Heart right ventricle (tissue), 16 donors: ENCODE measurements at regions not wholly inside any gene's neighbourhood (a gene's known extent, or its start where the extent isn't known, plus 50 kb on each side); places are given as distances from the start of the nearest gene placed in this dataset.

Experiments
- ATAC-seq, 8 donors: fragments of 200-7000 bp; cut with Tn5 transposase; one replicate each; pipeline ENCODE4 v1.9.1; 2020; ENCODE audit warnings: mild to moderate bottlenecking in 8 of 8, moderate library complexity in 8 of 8, moderate number of reproducible peaks in 1 of 8
- DNase-seq, 2 donors: peaks; one replicate each; pipeline ENCODE4 v3.0.0-alpha.2; 2020
- H3K27ac ChIP-seq, 10 donors: fragments of 200-600 bp; sonication (generic) in 2 of 10; one replicate each; pipeline versions ENCODE4 v1.5.0 to v1.8.0; 2020 to 2022; ENCODE audit warnings: mild to moderate bottlenecking in 3 of 10
- H3K27me3 ChIP-seq, 7 donors: fragments of 200-600 bp; one replicate each; pipeline ENCODE4 v1.8.0; 2021 to 2022; ENCODE audit warnings: mild to moderate bottlenecking in 2 of 7
- H3K36me3 ChIP-seq, 9 donors: fragments of 200-600 bp; sonication (generic) in 1 of 9; one replicate each; pipeline versions ENCODE4 v1.5.0 to v1.8.0; 2020 to 2022; ENCODE audit warnings: mild to moderate bottlenecking in 2 of 9
- H3K4me1 ChIP-seq, 9 donors: fragments of 200-600 bp; sonication (generic) in 1 of 9; one replicate each; pipeline versions ENCODE4 v1.5.0 to v1.8.0; 2020 to 2022; ENCODE audit warnings: mild to moderate bottlenecking in 4 of 9
- H3K4me3 ChIP-seq, 10 donors: fragments of 200-600 bp; sonication (generic) in 2 of 10; one replicate each; pipeline versions ENCODE4 v1.5.0 to v1.8.0; 2020 to 2022; ENCODE audit warnings: mild to moderate bottlenecking in 7 of 10, moderate library complexity in 2 of 10
- H3K9me3 ChIP-seq, 11 donors: fragments of 200-600 bp in 10 of 11; sonication (generic) in 2 of 11; one replicate each; pipeline versions ENCODE4 v1.5.0 to v1.8.0; 2013 to 2022; ENCODE audit warnings: mild to moderate bottlenecking in 2 of 11, control low read depth in 1 of 11, moderate library complexity in 1 of 11
- CTCF ChIP-seq, 9 donors: fragments of 200-600 bp; sonication (generic) in 2 of 9; IDR thresholded peaks; one replicate each; pipeline versions ENCODE4 v1.5.0 to v1.8.0; 2021 to 2022; ENCODE audit warnings: antibody characterized with exemption in 9 of 9, mild to moderate bottlenecking in 5 of 9, moderate library complexity in 1 of 9
- WGBS, 2 donors: extraction: QIAGEN DNeasy Blood & Tissue Kit; methylation state at CpG; one replicate each; pipeline ENCODE4 v1.1.7; 2013; ENCODE audit warnings: inconsistent platforms in 1 of 2; 5-methylcytosine and 5-hydroxymethylcytosine counted together
- intact Hi-C, 10 donors: fragments of 100-400 bp; cut with DNase I; formaldehyde crosslinking; loops; one replicate each; pipeline versions ENCODE4 v1.11.1 to v1.14.2; 2022
- donor health status: Arrhythmogenic right ventricular cardiomyopathy.
- donor health status: ischemic (EF 13 %, LVEDD 7.1; RV severe dilation, severe dysfunction).
- donor health status: healthy with polysubstance abuse.
- donor health status: DM: no; HTN: yes; CAD: no.
- donor health status: DM: no; HTN: no; CAD: no.
- donor health status: ischemic (EF 25% LVEDD 6.9; RV normal size, moderate dysfunction).
- donor health status: ischemic (EF 25% LVEDD 5.7; RV mildly dilated, moderate dysfunction).
- donor health status: healthy.
- donor health status: DM: yes; HTN: yes; CAD: no.
- donor health status: Ischemic cardiomyopathy.
- donor health status: ischemic (EF 35%, LVEDD 5.7; RV mildly dilated, moderate dysfunction).
- donor health status: nonischemic (EF 11% LVEDD 7.7; RV severe dilation, severe dysfunction).
- donor health status: DM: yes; HTN: yes; CAD: no.
- donor health status: PGD.
- donor health status: ischemic (EF 29% LVEDD 5.4; RV normal size, mild dysfunction).
- donor health status: nonischemic (EF 23%, LVEDD 6.1; RV moderate dilation, normal function).

- H3K9me3 ChIP-seq = no peaks in the 10 kb centered on the region
- no peak overlapping the region for H3K27ac ChIP-seq
- peak in 8 of 9 donors; percentile 5 to 46 (median 26) for TF ChIP-seq CTCF (IDR thresholded peaks at IDR 0.05)
- DNase-seq (no peak), ATAC-seq (no peak)
- H3K4me3 ChIP-seq = no peak overlapping the region
- H3K4me1 ChIP-seq = peaks cover 0 to 6% (median under 1%) of the 10 kb centered on the region in 9 donors
- H3K27me3 ChIP-seq = no peaks in the 10 kb centered on the region
- no peaks in the 10 kb centered on the region for H3K36me3 ChIP-seq
- 39 to 46% methylated on average over 2 of the region's 2 CpGs for whole genome bisulfite sequencing, 2 donors
- intact Hi-C loops = loop anchor here in 4 of 10 donors (5.0 to 10.0 kb wide), 3 partner anchors 124 to 132 kb away; no protein-coding TSS in a partner anchor
These were observed 431.6 kb upstream of the NFE2L3 start for GRCh38 chr7:25720427-25720826.

- Histone ChIP-seq H3K9me3 (no peaks in the 10 kb centered on the region), H3K36me3 (no peaks in the 10 kb centered on the region), H3K27me3 (no peaks in the 10 kb centered on the region), H3K4me1 (peaks cover 0 to 14% (median 4%) of the 10 kb centered on the region in 9 donors), H3K27ac (no peak overlapping the region), H3K4me3 (no peak overlapping the region)
- no peak for DNase-seq
- 49 to 51% methylated on average over 1 of the region's 1 CpG for WGBS, 2 donors
- intact Hi-C loops = loop anchor here in 4 of 10 donors (5.0 to 10.0 kb wide), 3 partner anchors 122 to 129 kb away; no protein-coding TSS in a partner anchor
- TF ChIP-seq CTCF (IDR thresholded peaks at IDR 0.05) = no peak
- ATAC-seq = no peak
These were observed 429.1 kb upstream of the NFE2L3 start for GRCh38 chr7:25722856-25723255.

- TF ChIP-seq CTCF (IDR thresholded peaks at IDR 0.05) = no peak
- H3K27ac ChIP-seq = peak overlapping the region in 3 of 10 donors; percentile 12 to 59 (median 34)
- peaks cover 0 to 14% (median 4%) of the 10 kb centered on the region in 9 donors for H3K4me1 ChIP-seq
- H3K4me3 ChIP-seq = no peak overlapping the region
- intact Hi-C loops = loop anchor here in 1 of 10 donors (10.0 kb wide), 1 partner anchor 119 kb away; no protein-coding TSS in a partner anchor
- no peaks in the 10 kb centered on the region for H3K36me3 ChIP-seq
- ATAC-seq (peak in 2 of 8 donors; percentile 40 to 61), DNase-seq (no peak)
- no peaks in the 10 kb centered on the region for H3K9me3 ChIP-seq
- 67 to 69% methylated on average over 2 of the region's 2 CpGs for WGBS, 2 donors
- H3K27me3 ChIP-seq = no peaks in the 10 kb centered on the region
These were observed 426.5 kb upstream of the NFE2L3 start for GRCh38 chr7:25725451-25725850.

- peak in 1 of 8 donors; percentile 9 for ATAC-seq
These were observed 425.7 kb upstream of the NFE2L3 start for GRCh38 chr7:25726170-25726780.

More at GRCh38 chr7:25726170-25726780, 425.7 kb upstream of the NFE2L3 start:
- intact Hi-C loops = loop anchor here in 1 of 10 donors (10.0 kb wide), 1 partner anchor 119 kb away; no protein-coding TSS in a partner anchor
- no peak for DNase-seq
- no peak overlapping the region for H3K4me3 ChIP-seq
- TF ChIP-seq CTCF (IDR thresholded peaks at IDR 0.05) = no peak
- no peaks in the 10 kb centered on the region for H3K36me3 ChIP-seq
- no peaks in the 10 kb centered on the region for H3K27me3 ChIP-seq
- 60 to 65% methylated on average over 8 of the region's 8 CpGs for WGBS, 2 donors
- H3K27ac ChIP-seq = peak overlapping the region in 3 of 10 donors; percentile 12 to 34 (median 28)
- no peaks in the 10 kb centered on the region for H3K9me3 ChIP-seq
- H3K4me1 ChIP-seq = peaks cover 0 to 20% (median 7%) of the 10 kb centered on the region in 9 donors
